ENCODE measurements at regions not wholly inside any gene's neighbourhood (a gene's known extent, or its start where the extent isn't known, plus 50 kb on each side); places are given as distances from the start of the nearest gene placed in this dataset.
"Not testable (repeated sequence)": the region's sequence is repeated elsewhere in the genome, so short reads cannot be mapped to it uniquely, and the experiment has no call there.

- DNase-seq, result no peak
Measured at GRCh38 chr5:154618696-154619095, 136.5 kb upstream of the LARP1 start.

- no peak for DNase-seq
Measured at GRCh38 chr5:154614595-154614994, 136.6 kb upstream of the HAND1 start.

GRCh38 chr5:154614125-154614524 lies 136.1 kb upstream of the HAND1 start:
- no peak for DNase-seq

- no peak for DNase-seq
Measured at GRCh38 chr5:154612666-154613065, 134.6 kb upstream of the HAND1 start.

GRCh38 chr5:154611341-154611767 lies 133.3 kb upstream of the HAND1 start:
- DNase-seq, result no peak

GRCh38 chr5:154610321-154611154 lies 132.5 kb upstream of the HAND1 start:
- peak; percentile 64 for DNase-seq

- DNase-seq, result no peak
Measured at GRCh38 chr5:154609251-154609650, 131.2 kb upstream of the HAND1 start.

GRCh38 chr5:154608531-154609011 lies 130.5 kb upstream of the HAND1 start:
- no peak for DNase-seq

- DNase-seq, result no peak
Measured at GRCh38 chr5:154607746-154608145, 129.7 kb upstream of the HAND1 start.

- DNase-seq, result no peak
Measured at GRCh38 chr5:154606246-154606645, 128.2 kb upstream of the HAND1 start.

GRCh38 chr5:154603953-154604679 lies 126.1 kb upstream of the HAND1 start:
- no peak for DNase-seq

- DNase-seq, result no peak
Measured at GRCh38 chr5:154603485-154603884, 125.5 kb upstream of the HAND1 start.

- no peak for DNase-seq
Measured at GRCh38 chr5:154603011-154603410, 125.0 kb upstream of the HAND1 start.

GRCh38 chr5:154601014-154601413 lies 123.0 kb upstream of the HAND1 start:
- no peak for DNase-seq

GRCh38 chr5:154598021-154598420 lies 120.0 kb upstream of the HAND1 start:
- no peak for DNase-seq

- DNase-seq, result not testable (repeated sequence)
Measured at GRCh38 chr5:154596844-154597243, 118.8 kb upstream of the HAND1 start.

- DNase-seq, result no peak
Measured at GRCh38 chr5:154595662-154596061, 117.6 kb upstream of the HAND1 start.

GRCh38 chr5:154593796-154594195 lies 115.8 kb upstream of the HAND1 start:
- no peak for DNase-seq

GRCh38 chr5:154593071-154593470 lies 115.0 kb upstream of the HAND1 start:
- no peak for DNase-seq

GRCh38 chr5:154590093-154590724 lies 112.2 kb upstream of the HAND1 start:
- DNase-seq, result peak; percentile 2

GRCh38 chr5:154589511-154589910 lies 111.5 kb upstream of the HAND1 start:
- no peak for DNase-seq

- not testable (repeated sequence) for DNase-seq
Measured at GRCh38 chr5:154588833-154589425, 110.9 kb upstream of the HAND1 start.

Measured in NCI-H2171 treated with DMSO at 0.1 percent for 48 hours (cell line).